ENCODE measurements at regions not wholly inside any gene's neighbourhood (a gene's known extent, or its start where the extent isn't known, plus 50 kb on each side); places are given as distances from the start of the nearest gene placed in this dataset.

DNA sequence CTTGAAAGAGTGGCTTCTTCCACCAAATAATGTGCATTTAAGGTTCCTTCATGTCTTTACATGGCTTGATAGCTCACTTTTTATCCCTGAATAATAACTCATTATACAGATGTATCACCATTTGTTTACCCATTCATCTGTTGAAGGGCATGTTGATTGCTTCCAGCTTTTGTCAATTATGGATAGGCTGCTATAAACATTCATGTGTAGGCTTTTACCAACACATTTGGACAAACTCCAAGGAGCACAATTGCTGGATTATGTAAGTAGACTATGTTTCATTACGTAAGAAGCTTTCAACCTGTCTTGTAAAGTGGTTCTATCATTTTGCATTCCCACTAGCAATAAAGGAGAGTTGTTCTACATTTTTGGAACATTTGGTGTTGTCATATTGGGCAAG lies 2637.0 kb downstream of the PCDH7 start:
- Histone ChIP-seq H3K4me3 (ENCODE audit: low read length) (no peak overlapping the region), H3K27me3 (ENCODE audit: control insufficient read depth in 1 of 2, insufficient read depth in 2 of 2, low read length in 2 of 2) (no peaks in the 10 kb centered on the region), H3K27ac (ENCODE audit: low read depth in 1 of 2, low read length in 2 of 2) (no peak overlapping the region), H3K36me3 (ENCODE audit: insufficient read depth, low read length) (no peaks in the 10 kb centered on the region), H3K4me1 (ENCODE audit: insufficient read depth, low read length) (no peaks in the 10 kb centered on the region), H3K9me3 (ENCODE audit: control insufficient read depth in 1 of 2, insufficient read depth in 1 of 2, low read length in 2 of 2) (peaks cover 0 to 10% of the 10 kb centered on the region in 2 experiments)
- TF ChIP-seq, protein P1, sequence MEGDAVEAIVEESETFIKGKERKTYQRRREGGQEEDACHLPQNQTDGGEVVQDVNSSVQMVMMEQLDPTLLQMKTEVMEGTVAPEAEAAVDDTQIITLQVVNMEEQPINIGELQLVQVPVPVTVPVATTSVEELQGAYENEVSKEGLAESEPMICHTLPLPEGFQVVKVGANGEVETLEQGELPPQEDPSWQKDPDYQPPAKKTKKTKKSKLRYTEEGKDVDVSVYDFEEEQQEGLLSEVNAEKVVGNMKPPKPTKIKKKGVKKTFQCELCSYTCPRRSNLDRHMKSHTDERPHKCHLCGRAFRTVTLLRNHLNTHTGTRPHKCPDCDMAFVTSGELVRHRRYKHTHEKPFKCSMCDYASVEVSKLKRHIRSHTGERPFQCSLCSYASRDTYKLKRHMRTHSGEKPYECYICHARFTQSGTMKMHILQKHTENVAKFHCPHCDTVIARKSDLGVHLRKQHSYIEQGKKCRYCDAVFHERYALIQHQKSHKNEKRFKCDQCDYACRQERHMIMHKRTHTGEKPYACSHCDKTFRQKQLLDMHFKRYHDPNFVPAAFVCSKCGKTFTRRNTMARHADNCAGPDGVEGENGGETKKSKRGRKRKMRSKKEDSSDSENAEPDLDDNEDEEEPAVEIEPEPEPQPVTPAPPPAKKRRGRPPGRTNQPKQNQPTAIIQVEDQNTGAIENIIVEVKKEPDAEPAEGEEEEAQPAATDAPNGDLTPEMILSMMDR (IDR thresholded peaks at IDR 0.05), result no peak
- Mint-ChIP-seq H3K4me3 (no peak overlapping the region), H3K9me3 (peaks cover 9% of the 10 kb centered on the region), H3K27me3 (no peaks in the 10 kb centered on the region), H3K27ac (no peak overlapping the region), H3K36me3 (ENCODE audit: low read depth) (no peaks in the 10 kb centered on the region), H3K4me1 (ENCODE audit: low read depth) (no peaks in the 10 kb centered on the region)
- ChIA-PET POLR2A (no interaction called here), CTCF (no interaction called here)
- DNase-seq, result no peak
- intact Hi-C loops (cut with DNase I, micrococcal nuclease), result no loop called here
- no peak for ATAC-seq (ENCODE audit: poor library complexity)

GRCh38 chr4:33369446-33369845 lies 2649.3 kb downstream of the PCDH7 start:
- ATAC-seq (ENCODE audit: poor library complexity) (no peak), DNase-seq (no peak)
- H3K4me1 Mint-ChIP-seq (ENCODE audit: low read depth), result no peaks in the 10 kb centered on the region
- intact Hi-C loops (cut with DNase I, micrococcal nuclease), result no loop called here
- Histone ChIP-seq H3K27ac (ENCODE audit: low read depth in 1 of 2, low read length in 2 of 2) (no peak overlapping the region), H3K36me3 (ENCODE audit: insufficient read depth, low read length) (no peaks in the 10 kb centered on the region), H3K27me3 (ENCODE audit: control insufficient read depth in 1 of 2, insufficient read depth in 2 of 2, low read length in 2 of 2) (no peaks in the 10 kb centered on the region), H3K4me3 (ENCODE audit: low read length) (no peak overlapping the region), H3K9me3 (ENCODE audit: control insufficient read depth in 1 of 2, insufficient read depth in 1 of 2, low read length in 2 of 2) (no peaks in the 10 kb centered on the region), H3K4me1 (ENCODE audit: insufficient read depth, low read length) (no peaks in the 10 kb centered on the region)
- TF ChIP-seq, protein P1 (IDR thresholded peaks at IDR 0.05), result no peak
- no peak overlapping the region for H3K27ac Mint-ChIP-seq
- H3K27me3 Mint-ChIP-seq, result no peaks in the 10 kb centered on the region
- no peaks in the 10 kb centered on the region for H3K36me3 Mint-ChIP-seq (ENCODE audit: low read depth)
- ChIA-PET CTCF (no interaction called here), POLR2A (no interaction called here)
- H3K4me3 Mint-ChIP-seq, result no peak overlapping the region
- peaks cover 19% of the 10 kb centered on the region for H3K9me3 Mint-ChIP-seq

GRCh38 chr4:33381816-33382215 lies 2661.6 kb downstream of the PCDH7 start:
- peaks cover 11% of the 10 kb centered on the region in 2 experiments for H3K9me3 ChIP-seq (ENCODE audit: control insufficient read depth in 1 of 2, insufficient read depth in 1 of 2, low read length in 2 of 2)
- Mint-ChIP-seq H3K27me3 (no peaks in the 10 kb centered on the region), H3K36me3 (ENCODE audit: low read depth) (no peaks in the 10 kb centered on the region), H3K4me1 (ENCODE audit: low read depth) (no peaks in the 10 kb centered on the region), H3K27ac (no peak overlapping the region), H3K9me3 (peaks cover 14% of the 10 kb centered on the region), H3K4me3 (no peak overlapping the region)
- intact Hi-C loops (cut with DNase I, micrococcal nuclease), result no loop called here
- TF ChIP-seq, protein P1 (IDR thresholded peaks at IDR 0.05), result no peak
- no peak for DNase-seq
- H3K36me3 ChIP-seq (ENCODE audit: insufficient read depth, low read length), result no peaks in the 10 kb centered on the region
- no peak for ATAC-seq (ENCODE audit: poor library complexity)
- no peak overlapping the region for H3K4me3 ChIP-seq (ENCODE audit: low read length)
- no peak overlapping the region for H3K27ac ChIP-seq (ENCODE audit: low read depth in 1 of 2, low read length in 2 of 2)
- ChIA-PET POLR2A (no interaction called here), CTCF (no interaction called here)
- no peaks in the 10 kb centered on the region for H3K4me1 ChIP-seq (ENCODE audit: insufficient read depth, low read length)
- no peaks in the 10 kb centered on the region for H3K27me3 ChIP-seq (ENCODE audit: control insufficient read depth in 1 of 2, insufficient read depth in 2 of 2, low read length in 2 of 2)
